A549 (cell line): ENCODE measurements at regions not wholly inside any gene's neighbourhood (a gene's known extent, or its start where the extent isn't known, plus 50 kb on each side); places are given as distances from the start of the nearest gene placed in this dataset.

ENCODE experiments used
- ATAC-seq, 2 experiments: fragments of 200-7000 bp in 1 of 2; fragments of >200 bp in 1 of 2; cut with Nextera tagmentation in 1 of 2; cut with Tn5 transposase in 1 of 2; 3 replicates each; pipeline versions ENCODE4 v1.8.0 to v1.9.1; 2018 to 2020; ENCODE audit warnings: mild to moderate bottlenecking in 1 of 2, moderate library complexity in 1 of 2
- CTCF ChIA-PET: fragments of 300-600 bp; sonication (Branson Sonifier 250); formaldehyde crosslinking; extraction: SDS; loops from one replicate; lab custom pipeline; 2021; ENCODE audit warnings: antibody characterized with exemption, inconsistent platforms; lab: Yijun Ruan, JAX
- POLR2A ChIA-PET: fragments of 350-600 bp; formaldehyde crosslinking; extraction: SDS; loops from one replicate; lab custom pipeline; 2021; ENCODE audit warnings: antibody characterized with exemption, inconsistent platforms; lab: Yijun Ruan, JAX
- DNase-seq, 2 experiments: peaks; one replicate each; pipeline versions ENCODE4 v3.0.0 to v3.0.0-alpha.2; 2011 to 2016; ENCODE audit warnings: low read depth in 1 of 2, low spot score in 1 of 2
- FAIRE-seq: peaks from 2 replicates; lab custom pipeline; 2011; peaks lifted over from hg19 to GRCh38; lab: Jason Lieb, UNC
- H3K27ac ChIP-seq, 2 experiments: fragments of >200 bp; sonication (Bioruptor Twin); formaldehyde crosslinking; 3 replicates each; pipeline ENCODE4 v1.5.1; 2016 to 2017
- H3K4me1 ChIP-seq: fragments of >200 bp; sonication (Bioruptor Twin); formaldehyde crosslinking; 3 replicates; pipeline ENCODE4 v1.6.1; 2016
- H3K4me2 ChIP-seq: fragments of >200 bp; sonication (Bioruptor Twin); formaldehyde crosslinking; 3 replicates; pipeline ENCODE4 v1.6.1; 2016
- H3K4me3 ChIP-seq: fragments of >200 bp; sonication (Bioruptor Twin); formaldehyde crosslinking; 3 replicates; pipeline ENCODE4 v1.5.1; 2016
- H3K9me3 ChIP-seq: fragments of >200 bp; sonication (Bioruptor Twin); formaldehyde crosslinking; 3 replicates; pipeline ENCODE4 v1.6.1; 2016
- BHLHE40 ChIP-seq: IDR thresholded peaks from 2 replicates; pipeline ENCODE4 v1.6.1; 2012; ENCODE audit warnings: low read depth, low read length, inconsistent platforms
- CBX8 ChIP-seq: fragments of 200-600 bp; sonication (generic); IDR thresholded peaks from 2 replicates; pipeline ENCODE4 v1.6.1; 2016
- CEBPB ChIP-seq, 2 experiments: fragments of >200 bp in 1 of 2; sonication (Bioruptor Twin) in 1 of 2; formaldehyde crosslinking in 1 of 2; IDR thresholded peaks; 2 replicates each; pipeline ENCODE4 v1.6.1; 2012 to 2016
- CHD2 ChIP-seq: fragments of 150-350 bp; IDR thresholded peaks from 2 replicates; pipeline ENCODE4 v1.6.1; 2014; ENCODE audit warnings: low read length; ENCODE audit not compliant: partially characterized antibody
- CTCF ChIP-seq: fragments of >200 bp; sonication (Bioruptor Twin); formaldehyde crosslinking; IDR thresholded peaks from 3 replicates; pipeline ENCODE4 v1.5.1; 2016
- E2F6 ChIP-seq: IDR thresholded peaks from 2 replicates; pipeline ENCODE4 v1.6.1; 2012; ENCODE audit warnings: low read depth, borderline replicate concordance
- EHF ChIP-seq: fragments of 250-450 bp; sonication (Bioruptor Pico); IDR thresholded peaks from 2 replicates; pipeline ENCODE4 v1.5.0; 2020; ENCODE audit warnings: mild to moderate bottlenecking
- EP300 ChIP-seq, 2 experiments: fragments of >200 bp; sonication (Bioruptor Twin); formaldehyde crosslinking; IDR thresholded peaks; 2 replicates in 1 of 2; 3 replicates in 1 of 2; pipeline ENCODE4 v1.6.1; 2016 to 2017
- ESRRA ChIP-seq: fragments of 150-350 bp; IDR thresholded peaks from 2 replicates; pipeline ENCODE4 v1.6.1; 2014; ENCODE audit warnings: mild to moderate bottlenecking, low read length, borderline replicate concordance
- FOSL2 ChIP-seq, 2 experiments: fragments of 450-650 bp in 1 of 2; fragments of >200 bp in 1 of 2; sonication (Bioruptor Twin) in 1 of 2; formaldehyde crosslinking; IDR thresholded peaks; 2 replicates each; pipeline versions ENCODE4 v1.5.0 to v1.6.1; 2016 to 2020; ENCODE audit warnings: mild to moderate bottlenecking in 1 of 2, moderate library complexity in 1 of 2
- FOXS1 ChIP-seq: fragments of 250-450 bp; sonication (Bioruptor Pico); IDR thresholded peaks from 2 replicates; pipeline ENCODE4 v1.5.0; 2020; ENCODE audit warnings: mild to moderate bottlenecking, moderate library complexity
- GATA3 ChIP-seq: IDR thresholded peaks from 2 replicates; pipeline ENCODE4 v1.6.1; 2012; ENCODE audit warnings: borderline replicate concordance
- HEYL ChIP-seq: fragments of 250-450 bp; sonication (Bioruptor Pico); IDR thresholded peaks from 2 replicates; pipeline ENCODE4 v1.8.0; 2021; ENCODE audit warnings: mild to moderate bottlenecking, moderate library complexity
- HOXB5 ChIP-seq: fragments of 250-450 bp; sonication (Bioruptor Pico); IDR thresholded peaks from 2 replicates; pipeline ENCODE4 v1.5.0; 2020; ENCODE audit warnings: mild to moderate bottlenecking, moderate library complexity
- JUN ChIP-seq, 2 experiments: fragments of >200 bp; sonication (Bioruptor Twin); formaldehyde crosslinking; IDR thresholded peaks; 2 replicates in 1 of 2; 3 replicates in 1 of 2; pipeline ENCODE4 v1.6.1; 2016 to 2017
- JUNB ChIP-seq: fragments of >200 bp; sonication (Bioruptor Twin); formaldehyde crosslinking; IDR thresholded peaks from 2 replicates; pipeline ENCODE4 v1.6.1; 2016
- KDM1A ChIP-seq: fragments of 200-600 bp; sonication (generic); IDR thresholded peaks from 2 replicates; pipeline ENCODE4 v1.6.1; 2016; ENCODE audit warnings: low read depth, mild to moderate bottlenecking
- MYC ChIP-seq: IDR thresholded peaks from 2 replicates; pipeline ENCODE4 v1.6.1; 2012; ENCODE audit warnings: mild to moderate bottlenecking, inconsistent platforms, low read length, improper control_type of control experiment, borderline replicate concordance
- NPAS2 ChIP-seq: fragments of 250-450 bp; sonication (Bioruptor Pico); IDR thresholded peaks from 2 replicates; pipeline ENCODE4 v1.8.0; 2022; ENCODE audit warnings: mild to moderate bottlenecking, moderate library complexity, borderline replicate concordance
- PHF8 ChIP-seq: fragments of 200-600 bp; sonication (generic); IDR thresholded peaks from 2 replicates; pipeline ENCODE4 v1.6.1; 2016; ENCODE audit warnings: low read depth, mild to moderate bottlenecking, antibody characterized with exemption, moderate library complexity, borderline replicate concordance
- POLR2AphosphoS2 ChIP-seq: conservative IDR thresholded peaks from 2 replicates; pipeline ENCODE4 v1.6.1; 2012; ENCODE audit warnings: low read length, improper control_type of control experiment, inconsistent platforms
- RAD21 ChIP-seq, 2 experiments: fragments of >200 bp in 1 of 2; sonication (Bioruptor Twin) in 1 of 2; formaldehyde crosslinking in 1 of 2; IDR thresholded peaks in 1 of 2; conservative IDR thresholded peaks in 1 of 2; 2 replicates in 1 of 2; 3 replicates in 1 of 2; pipeline ENCODE4 v1.6.1; 2012 to 2018; ENCODE audit warnings: inconsistent platforms in 1 of 2
- RARB ChIP-seq: fragments of 250-450 bp; sonication (Bioruptor Pico); IDR thresholded peaks from 2 replicates; pipeline ENCODE4 v1.8.0; 2021; ENCODE audit warnings: mild to moderate bottlenecking, moderate library complexity
- RFX5 ChIP-seq: fragments of 450-650 bp; IDR thresholded peaks from 2 replicates; pipeline ENCODE4 v1.7.1; 2014; ENCODE audit warnings: antibody characterized with exemption, mild to moderate bottlenecking, moderate library complexity
- RNF2 ChIP-seq: fragments of 200-600 bp; sonication (generic); IDR thresholded peaks from 2 replicates; pipeline ENCODE4 v1.6.1; 2016; ENCODE audit warnings: low read depth, mild to moderate bottlenecking, antibody characterized with exemption, moderate library complexity, borderline replicate concordance
- SREBF2 ChIP-seq: fragments of 450-650 bp; IDR thresholded peaks from 2 replicates; pipeline ENCODE4 v1.6.1; 2014; ENCODE audit warnings: mild to moderate bottlenecking, moderate library complexity
- ZC3H11A ChIP-seq: fragments of 450-650 bp; IDR thresholded peaks from 2 replicates; pipeline ENCODE4 v1.6.1; 2014; ENCODE audit warnings: antibody characterized with exemption, mild to moderate bottlenecking
- ZSCAN20 ChIP-seq: fragments of 250-450 bp; sonication (Bioruptor Pico); IDR thresholded peaks from 2 replicates; pipeline ENCODE4 v1.8.0; 2022; ENCODE audit warnings: mild to moderate bottlenecking, moderate library complexity
- WGBS: methylation state at CpG from one replicate; pipeline ENCODE4 v1.1.6; 2017; ENCODE audit errors: missing lambda C conversion rate; 5-methylcytosine and 5-hydroxymethylcytosine counted together
- TF ChIP-seq, protein P1 (sequence below): IDR thresholded peaks from 2 replicates; pipeline ENCODE4 v1.6.1; 2012
- TF ChIP-seq, protein P2 (sequence below): fragments of >200 bp; sonication (Bioruptor Twin); formaldehyde crosslinking; IDR thresholded peaks from 2 replicates; pipeline ENCODE4 v1.6.1; 2016

GRCh38 chr15:94064676-94065313 lies 166.6 kb upstream of the MCTP2 start:
- ATAC-seq (no peak), DNase-seq (no peak), FAIRE-seq (no peak)
- no peaks in the 10 kb centered on the region for H3K4me1 ChIP-seq
- H3K9me3 ChIP-seq: peaks cover 7% of the 10 kb centered on the region; the same call in 2 of the 3 replicates
- 3% methylated on average over 2 of the region's 2 CpGs for WGBS
- ChIA-PET POLR2A (no interaction called here), CTCF (interaction anchor here (0.6 to 0.7 kb wide), 3 partner anchors 43 to 812 kb away, joined by 3 read pairs; no protein-coding TSS in a partner anchor)
- H3K4me3 ChIP-seq: no peak overlapping the region
- TF ChIP-seq ZC3H11A (no peak), ESRRA (no peak), FOSL2 (IDR thresholded peaks at IDR 0.05) (no peak), FOSL2 (CRISPR knock-in tag; IDR thresholded peaks at IDR 0.05) (no peak), HOXB5 (CRISPR knock-in tag) (no peak), CBX8 (no peak), FOXS1 (CRISPR knock-in tag) (no peak), MYC (no peak), ZSCAN20 (CRISPR knock-in tag) (no peak), KDM1A (no peak), RFX5 (no peak), RARB (CRISPR knock-in tag) (no peak), RNF2 (no peak), CTCF (no peak), CHD2 (no peak), RAD21 (conservative IDR thresholded peaks at IDR 0.05 in 1 of 2, IDR thresholded peaks at IDR 0.05 in 1 of 2) (no peak), POLR2AphosphoS2 (no peak)
- TF ChIP-seq, protein P1, sequence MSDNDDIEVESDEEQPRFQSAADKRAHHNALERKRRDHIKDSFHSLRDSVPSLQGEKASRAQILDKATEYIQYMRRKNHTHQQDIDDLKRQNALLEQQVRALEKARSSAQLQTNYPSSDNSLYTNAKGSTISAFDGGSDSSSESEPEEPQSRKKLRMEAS: no peak
- TF ChIP-seq, protein P2, sequence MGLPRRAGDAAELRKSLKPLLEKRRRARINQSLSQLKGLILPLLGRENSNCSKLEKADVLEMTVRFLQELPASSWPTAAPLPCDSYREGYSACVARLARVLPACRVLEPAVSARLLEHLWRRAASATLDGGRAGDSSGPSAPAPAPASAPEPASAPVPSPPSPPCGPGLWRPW: no peak
- no peak overlapping the region for H3K4me2 ChIP-seq
- H3K27ac ChIP-seq: no peak overlapping the region

- ATAC-seq: no peak
- POLR2A ChIA-PET: no interaction called here
- TF ChIP-seq BHLHE40 (no peak), CEBPB (IDR thresholded peaks at IDR 0.05) (no peak), SREBF2 (no peak), JUN (IDR thresholded peaks at IDR 0.05) (no peak)
- Histone ChIP-seq H3K4me1 (no peaks in the 10 kb centered on the region), H3K9me3 (0 out of 3 replicates have a peak, but pooled peaks cover 4% of the 10 kb centered on the region), H3K4me2 (no peak overlapping the region), H3K27ac (no peak overlapping the region), H3K4me3 (no peak overlapping the region)
- CTCF ChIA-PET: no interaction called here
- no peak for FAIRE-seq
- 3% methylated on average over 3 of the region's 3 CpGs for WGBS
- no peak for DNase-seq
Measured at GRCh38 chr15:94061041-94061440, 170.3 kb upstream of the MCTP2 start.

GRCh38 chr15:94059013-94059587 lies 172.3 kb upstream of the MCTP2 start:
- no peak overlapping the region for H3K4me3 ChIP-seq
- H3K9me3 ChIP-seq: 0 out of 3 replicates have a peak, but pooled peaks cover 6% of the 10 kb centered on the region
- ChIA-PET CTCF (no interaction called here), POLR2A (no interaction called here)
- DNase-seq (no peak), FAIRE-seq (no peak), ATAC-seq (no peak)
- no peaks in the 10 kb centered on the region for H3K4me1 ChIP-seq
- TF ChIP-seq, protein P1: no peak
- TF ChIP-seq FOSL2 (IDR thresholded peaks at IDR 0.05): no peak
- TF ChIP-seq FOSL2 (CRISPR knock-in tag; IDR thresholded peaks at IDR 0.05): no peak
- no peak for TF ChIP-seq RFX5
- no peak for TF ChIP-seq ESRRA
- TF ChIP-seq JUNB: no peak
- TF ChIP-seq E2F6: no peak
- no peak for TF ChIP-seq HEYL (CRISPR knock-in tag)
- TF ChIP-seq PHF8: no peak
- TF ChIP-seq EP300 (IDR thresholded peaks at IDR 0.05): no peak
- no peak for TF ChIP-seq EHF (CRISPR knock-in tag)
- TF ChIP-seq BHLHE40: no peak
- TF ChIP-seq GATA3: no peak
- no peak for TF ChIP-seq NPAS2 (CRISPR knock-in tag)
- no peak overlapping the region for H3K27ac ChIP-seq
- WGBS: 5% methylated on average over 3 of the region's 3 CpGs
- no peak overlapping the region for H3K4me2 ChIP-seq
